Fibroblast of peridontal ligament (primary cell): ENCODE measurements at regions not wholly inside any gene's neighbourhood (a gene's known extent, or its start where the extent isn't known, plus 50 kb on each side); places are given as distances from the start of the nearest gene placed in this dataset.

Source experiments
- DNase-seq: peaks from one replicate; pipeline ENCODE4 v3.0.0-alpha.2; 2010; ENCODE audit errors: extremely low read depth

- no peak for DNase-seq
Measured at GRCh38 chr2:6656633-6657032, 209.1 kb downstream of the CMPK2 start.

GRCh38 chr2:6657136-6657535, 208.6 kb downstream of the CMPK2 start:
- no peak for DNase-seq

- DNase-seq: no peak
Measured at GRCh38 chr2:6657855-6658254, 207.9 kb downstream of the CMPK2 start.

GRCh38 chr2:6664332-6665061, 201.2 kb downstream of the CMPK2 start:
- DNase-seq: no peak

- no peak for DNase-seq
Measured at GRCh38 chr2:6665093-6666045, 200.3 kb downstream of the CMPK2 start.

- no peak for DNase-seq
Measured at GRCh38 chr2:6667326-6667725, 198.4 kb downstream of the CMPK2 start.

GRCh38 chr2:6671913-6672312, 193.8 kb downstream of the CMPK2 start:
- no peak for DNase-seq

- DNase-seq: no peak
Measured at GRCh38 chr2:6674381-6674780, 191.3 kb downstream of the CMPK2 start.

- no peak for DNase-seq
Measured at GRCh38 chr2:6675791-6676190, 189.9 kb downstream of the CMPK2 start.

GRCh38 chr2:6676241-6676640, 189.5 kb downstream of the CMPK2 start:
- DNase-seq: no peak

- no peak for DNase-seq
Measured at GRCh38 chr2:6676776-6677175, 188.9 kb downstream of the CMPK2 start.

- no peak for DNase-seq
Measured at GRCh38 chr2:6679471-6679870, 186.2 kb downstream of the CMPK2 start.

GRCh38 chr2:6683516-6683915, 182.2 kb downstream of the CMPK2 start:
- no peak for DNase-seq

- no peak for DNase-seq
Measured at GRCh38 chr2:6685447-6685846, 180.3 kb downstream of the CMPK2 start.

GRCh38 chr2:6692056-6692455, 173.7 kb downstream of the CMPK2 start:
- DNase-seq: no peak

- DNase-seq: no peak
Measured at GRCh38 chr2:6692819-6693218, 172.9 kb downstream of the CMPK2 start.

- DNase-seq: no peak
Measured at GRCh38 chr2:6694555-6694954, 171.2 kb downstream of the CMPK2 start.

GRCh38 chr2:6700335-6700734, 165.4 kb downstream of the CMPK2 start:
- no peak for DNase-seq

- DNase-seq: no peak
Measured at GRCh38 chr2:6704077-6704476, 161.6 kb downstream of the CMPK2 start.

- no peak for DNase-seq
Measured at GRCh38 chr2:6721395-6721794, 144.3 kb downstream of the CMPK2 start.

- no peak for DNase-seq
Measured at GRCh38 chr2:6722574-6722973, 143.1 kb downstream of the CMPK2 start.

- no peak for DNase-seq
Measured at GRCh38 chr2:6723865-6724604, 141.7 kb downstream of the CMPK2 start.
